H1 (cell line): ENCODE measurements at regions not wholly inside any gene's neighbourhood (a gene's known extent, or its start where the extent isn't known, plus 50 kb on each side); places are given as distances from the start of the nearest gene placed in this dataset.

Experiments used
- CTCF ChIA-PET: fragments of 300-600 bp; sonication (Branson Sonifier 250); formaldehyde crosslinking; loops from one replicate; lab custom pipeline; 2021; ENCODE audit not compliant: partially characterized antibody; lab: Charles Lee
- POLR2A ChIA-PET: fragments of 300-600 bp; sonication (Branson Sonifier 250); formaldehyde crosslinking; loops from one replicate; lab custom pipeline; 2021; ENCODE audit warnings: inconsistent platforms; ENCODE audit not compliant: partially characterized antibody; lab: Charles Lee
- DNase-seq, 2 experiments: peaks; one replicate each; pipeline versions ENCODE4 v3.0.0 to v3.0.0-alpha.2; 2010 to 2022; ENCODE audit warnings: low spot score in 2 of 2, low read depth in 1 of 2, mixed read lengths in 1 of 2
- FAIRE-seq: peaks from 2 replicates; lab custom pipeline; 2011; peaks lifted over from hg19 to GRCh38; lab: Jason Lieb, UNC
- H2AFZ ChIP-seq: 2 replicates; pipeline ENCODE4 v1.8.1; 2012; ENCODE audit warnings: low read length, inconsistent platforms
- H2AK5ac ChIP-seq: 2 replicates; pipeline ENCODE4 v1.6.1; 2013; ENCODE audit warnings: low read depth, low read length
- H2BK120ac ChIP-seq: replicated peaks from 2 replicates; pipeline ENCODE3; 2013; ENCODE audit warnings: low read depth, low read length, inconsistent platforms
- H2BK12ac ChIP-seq: 2 replicates; pipeline ENCODE4 v1.6.1; 2013; ENCODE audit warnings: low read depth, low read length
- H2BK15ac ChIP-seq: 2 replicates; pipeline ENCODE4 v1.6.1; 2013; ENCODE audit warnings: low read length
- H2BK20ac ChIP-seq: 2 replicates; pipeline ENCODE4 v1.6.1; 2013; ENCODE audit warnings: low read length
- H2BK5ac ChIP-seq: 2 replicates; pipeline ENCODE4 v1.6.1; 2013; ENCODE audit warnings: low read depth, low read length
- H3K14ac ChIP-seq: 2 replicates; pipeline ENCODE4 v1.6.1; 2013; ENCODE audit warnings: inconsistent platforms; ENCODE audit not compliant: insufficient read length
- H3K18ac ChIP-seq: 2 replicates; pipeline ENCODE4 v1.6.1; 2013; ENCODE audit warnings: low read length; ENCODE audit errors: extremely low read depth
- H3K23ac ChIP-seq: 2 replicates; pipeline ENCODE4 v1.6.1; 2013; ENCODE audit warnings: inconsistent platforms; ENCODE audit not compliant: insufficient read length
- H3K23me2 ChIP-seq: 2 replicates; pipeline ENCODE4 v1.6.1; 2013; ENCODE audit warnings: low read depth, low read length
- H3K27ac ChIP-seq: 2 replicates; pipeline ENCODE4 v1.6.1; 2011; ENCODE audit warnings: low read depth, low read length, inconsistent platforms
- H3K27me3 ChIP-seq, 4 experiments: replicated peaks in 1 of 4; 1 replicate in 1 of 4; 2 replicates in 3 of 4; pipeline versions ENCODE4 v1.6.1 to v1.8.1; 2011 to 2013; ENCODE audit warnings: low read length in 3 of 4, mild to moderate bottlenecking in 3 of 4, inconsistent platforms in 2 of 4, mixed read lengths in 2 of 4, moderate library complexity in 1 of 4; ENCODE audit not compliant: control insufficient read depth in 3 of 4, insufficient read depth in 3 of 4; ENCODE audit errors: extremely low read depth in 1 of 4
- H3K36me3 ChIP-seq, 4 experiments: 2 replicates each; pipeline versions ENCODE4 v1.6.1 to v1.8.1; 2011 to 2013; ENCODE audit warnings: mild to moderate bottlenecking in 4 of 4, low read length in 3 of 4, moderate library complexity in 2 of 4, control low read depth in 1 of 4, inconsistent platforms in 1 of 4; ENCODE audit not compliant: insufficient read depth in 4 of 4, control insufficient read depth in 2 of 4
- H3K4ac ChIP-seq: replicated peaks from 2 replicates; pipeline ENCODE3; 2013; ENCODE audit warnings: low read length, low read depth, mixed read lengths, inconsistent platforms; ENCODE audit not compliant: insufficient read length
- H3K4me1 ChIP-seq, 4 experiments: replicated peaks in 1 of 4; 1 replicate in 1 of 4; 2 replicates in 3 of 4; pipeline versions ENCODE4 v1.6.1 to v1.8.1; 2011 to 2013; ENCODE audit warnings: low read length in 3 of 4, inconsistent platforms in 2 of 4, mixed read lengths in 1 of 4; ENCODE audit not compliant: insufficient read depth in 4 of 4, control insufficient read depth in 3 of 4
- H3K4me2 ChIP-seq, 2 experiments: 2 replicates each; pipeline versions ENCODE4 v1.6.1 to v1.8.1; 2011 to 2013; ENCODE audit warnings: low read depth in 2 of 2, low read length in 2 of 2, control low read depth in 1 of 2, inconsistent platforms in 1 of 2, mild to moderate bottlenecking in 1 of 2; ENCODE audit not compliant: insufficient read depth in 1 of 2
- H3K4me3 ChIP-seq, 4 experiments: fragments of 200-600, 300-600 bp in 1 of 4; sonication (generic), shearing (Covaris generic), sonication (Bioruptor Twin) in 1 of 4; 2 replicates each; pipeline versions ENCODE4 v1.5.1 to v1.8.1; 2011 to 2016; ENCODE audit warnings: low read length in 4 of 4, low read depth in 3 of 4, control low read depth in 2 of 4, inconsistent platforms in 2 of 4, mild to moderate bottlenecking in 2 of 4, mixed read lengths in 1 of 4, moderate library complexity in 1 of 4; ENCODE audit not compliant: insufficient read depth in 2 of 4; ENCODE audit errors: extremely low read depth in 1 of 4
- H3K56ac ChIP-seq: replicated peaks from 2 replicates; pipeline ENCODE3; 2013; ENCODE audit warnings: low read depth, mild to moderate bottlenecking, mixed read lengths, low read length, inconsistent platforms; ENCODE audit not compliant: insufficient read length
- H3K79me1 ChIP-seq: 2 replicates; pipeline ENCODE4 v1.6.1; 2013; ENCODE audit warnings: low read depth, low read length, control low read depth
- H3K79me2 ChIP-seq, 2 experiments: 2 replicates each; pipeline versions ENCODE4 v1.6.1 to v1.8.1; 2012 to 2013; ENCODE audit warnings: low read length in 2 of 2, mild to moderate bottlenecking in 2 of 2, inconsistent platforms in 1 of 2; ENCODE audit not compliant: insufficient read depth in 2 of 2, control insufficient read depth in 1 of 2
- H3K9ac ChIP-seq, 4 experiments: replicated peaks in 1 of 4; 1 replicate in 1 of 4; 2 replicates in 3 of 4; pipeline versions ENCODE4 v1.6.1 to v1.8.1; 2011 to 2013; ENCODE audit warnings: low read depth in 3 of 4, low read length in 3 of 4, control low read depth in 2 of 4, mild to moderate bottlenecking in 2 of 4, moderate library complexity in 2 of 4, inconsistent platforms in 1 of 4; ENCODE audit errors: extremely low read depth in 1 of 4
- H3K9me3 ChIP-seq, 2 experiments: 2 replicates each; pipeline versions ENCODE4 v1.6.1 to v1.8.1; 2012 to 2013; ENCODE audit warnings: mild to moderate bottlenecking in 2 of 2, moderate library complexity in 2 of 2, control low read depth in 1 of 2, inconsistent platforms in 1 of 2, low read depth in 1 of 2, low read length in 1 of 2, mixed read lengths in 1 of 2; ENCODE audit not compliant: insufficient read depth in 2 of 2
- H4K20me1 ChIP-seq, 2 experiments: replicated peaks in 1 of 2; 2 replicates each; pipeline versions ENCODE3 to v1.8.1; 2011 to 2013; ENCODE audit warnings: inconsistent platforms in 2 of 2, low read length in 2 of 2, mild to moderate bottlenecking in 1 of 2; ENCODE audit not compliant: insufficient read depth in 2 of 2, control insufficient read depth in 1 of 2
- H4K5ac ChIP-seq: 2 replicates; pipeline ENCODE4 v1.6.1; 2013; ENCODE audit warnings: low read length, low read depth, mixed read lengths, inconsistent platforms; ENCODE audit not compliant: insufficient read length
- H4K8ac ChIP-seq: 2 replicates; pipeline ENCODE4 v1.8.0; 2013; ENCODE audit warnings: mild to moderate bottlenecking, moderate library complexity, low read length, inconsistent platforms; ENCODE audit not compliant: insufficient read depth; ENCODE audit errors: extremely low read depth
- H4K91ac ChIP-seq: replicated peaks from 2 replicates; pipeline ENCODE3; 2013; ENCODE audit warnings: low read length, mixed read lengths, inconsistent platforms; ENCODE audit not compliant: insufficient read length
- ATF3 ChIP-seq: IDR thresholded peaks from 2 replicates; pipeline ENCODE4 v1.6.1; 2011; ENCODE audit warnings: low read depth, mild to moderate bottlenecking, low read length; ENCODE audit not compliant: insufficient read depth
- KDM1A ChIP-seq: fragments of 200-600, 300-600 bp; sonication (generic); IDR thresholded peaks from 2 replicates; pipeline ENCODE4 v1.7.1; 2016; ENCODE audit warnings: mild to moderate bottlenecking, low read length, borderline replicate concordance
- MAX ChIP-seq: IDR thresholded peaks from 2 replicates; pipeline ENCODE4 v1.6.1; 2012; ENCODE audit warnings: inconsistent platforms
- SRF ChIP-seq: IDR thresholded peaks from 2 replicates; pipeline ENCODE4 v1.6.1; 2011; ENCODE audit warnings: mild to moderate bottlenecking, low read depth, low read length, moderate library complexity
- USF2 ChIP-seq: IDR thresholded peaks from 2 replicates; pipeline ENCODE4 v1.6.1; 2011; ENCODE audit warnings: low read length, improper control_type of control experiment
- WGBS, 2 experiments: shearing (Covaris generic) in 1 of 2; methylation state at CpG; one replicate each; pipeline versions ENCODE4 v1.1.6 to v1.1.7; 2013 to 2015; ENCODE audit warnings: low lambda C conversion rate in 2 of 2, mixed read lengths in 2 of 2, inconsistent platforms in 1 of 2, low coverage in 1 of 2, missing lambda C conversion rate in 1 of 2; ENCODE audit not compliant: insufficient replicate concordance in 2 of 2, insufficient coverage in 1 of 2, insufficient read length in 1 of 2; ENCODE audit errors: extremely low coverage in 1 of 2, missing lambda C conversion rate in 1 of 2; 5-methylcytosine and 5-hydroxymethylcytosine counted together

DNA sequence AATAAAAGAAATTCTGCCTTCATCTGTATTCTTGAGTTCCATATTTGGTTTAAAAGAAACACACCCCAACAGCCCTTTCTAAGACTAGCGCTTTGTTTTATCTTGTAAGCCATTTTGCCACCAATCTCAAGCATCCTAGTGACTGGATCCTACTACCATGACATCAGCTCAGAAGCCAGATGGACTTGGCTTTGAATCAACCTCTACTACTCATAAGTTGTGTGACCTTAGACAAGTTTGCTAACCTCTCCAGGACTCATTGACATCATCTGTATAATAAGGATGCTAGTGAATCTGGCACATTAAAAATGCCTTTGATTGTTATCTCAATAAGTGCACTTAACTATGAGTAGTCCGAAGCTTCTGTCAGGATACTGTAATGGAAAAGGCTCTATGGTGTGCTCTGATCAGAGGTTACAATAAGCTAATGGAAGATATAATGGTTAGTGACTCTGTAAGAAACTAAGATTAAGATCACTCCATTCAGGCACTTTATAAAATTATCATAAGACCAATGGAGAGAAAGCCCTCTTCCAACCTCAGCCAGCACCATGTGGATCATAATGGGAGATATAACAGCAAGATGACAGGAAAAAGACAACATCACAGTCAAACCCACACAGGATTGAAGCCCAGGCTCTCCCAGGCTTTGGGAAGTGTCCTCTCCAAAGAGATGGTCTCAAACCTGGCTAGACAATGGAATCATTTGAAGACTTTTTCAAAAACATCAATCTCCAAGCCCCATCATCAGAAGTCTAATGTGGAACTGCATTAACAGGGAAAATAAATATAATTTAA, 180.6 kb upstream of the MIR17HG start:
- Histone ChIP-seq H3K4me1 (peaks cover 0 to 2% (median 0%) of the 10 kb centered on the region in 4 experiments; a peak in 1 of 7 replicates), H2AFZ (no peak overlapping the region), H3K14ac (no peak overlapping the region), H3K79me1 (no peaks in the 10 kb centered on the region), H4K20me1 (no peaks in the 10 kb centered on the region), H3K23me2 (no peaks in the 10 kb centered on the region), H3K56ac (no peak overlapping the region), H3K27ac (no peak overlapping the region), H3K79me2 (no peaks in the 10 kb centered on the region), H3K4me3 (no peak overlapping the region), H3K36me3 (no peaks in the 10 kb centered on the region), H2BK15ac (no peak overlapping the region), H3K4me2 (no peak overlapping the region), H2BK120ac (no peak overlapping the region), H3K9ac (no peak overlapping the region), H4K8ac (no peak overlapping the region), H2BK5ac (no peak overlapping the region), H3K9me3 (no peaks in the 10 kb centered on the region), H3K27me3 (no peaks in the 10 kb centered on the region), H2AK5ac (no peak overlapping the region), H3K23ac (no peak overlapping the region), H4K91ac (no peak overlapping the region), H3K18ac (no peak overlapping the region), H4K5ac (no peak overlapping the region), H2BK12ac (no peak overlapping the region), H3K4ac (no peak overlapping the region), H2BK20ac (no peak overlapping the region)
- TF ChIP-seq ATF3 (no peak), USF2 (no peak), KDM1A (no peak), SRF (no peak), MAX (no peak)
- 92% methylated on average over 2 of the region's 2 CpGs; no CpG with 5 or more reads in 1 of the 2 experiments for WGBS, 2 experiments
- ChIA-PET POLR2A (no interaction called here), CTCF (interaction anchor here (0.9 to 2.0 kb wide), 6 partner anchors 8 to 81 kb away, joined by 3 to 7 read pairs (median 4); no protein-coding TSS in a partner anchor)
- DNase-seq, result no peak
- FAIRE-seq, result no peak
